NCI-H446 treated with DMSO at 0.1 percent for 48 hours (cell line): ENCODE measurements at regions not wholly inside any gene's neighbourhood (a gene's known extent, or its start where the extent isn't known, plus 50 kb on each side); places are given as distances from the start of the nearest gene placed in this dataset.

Source experiments
- DNase-seq: peaks from one replicate; lab custom pipeline; 2025; lab: John Stamatoyannopoulos, UW

DNA sequence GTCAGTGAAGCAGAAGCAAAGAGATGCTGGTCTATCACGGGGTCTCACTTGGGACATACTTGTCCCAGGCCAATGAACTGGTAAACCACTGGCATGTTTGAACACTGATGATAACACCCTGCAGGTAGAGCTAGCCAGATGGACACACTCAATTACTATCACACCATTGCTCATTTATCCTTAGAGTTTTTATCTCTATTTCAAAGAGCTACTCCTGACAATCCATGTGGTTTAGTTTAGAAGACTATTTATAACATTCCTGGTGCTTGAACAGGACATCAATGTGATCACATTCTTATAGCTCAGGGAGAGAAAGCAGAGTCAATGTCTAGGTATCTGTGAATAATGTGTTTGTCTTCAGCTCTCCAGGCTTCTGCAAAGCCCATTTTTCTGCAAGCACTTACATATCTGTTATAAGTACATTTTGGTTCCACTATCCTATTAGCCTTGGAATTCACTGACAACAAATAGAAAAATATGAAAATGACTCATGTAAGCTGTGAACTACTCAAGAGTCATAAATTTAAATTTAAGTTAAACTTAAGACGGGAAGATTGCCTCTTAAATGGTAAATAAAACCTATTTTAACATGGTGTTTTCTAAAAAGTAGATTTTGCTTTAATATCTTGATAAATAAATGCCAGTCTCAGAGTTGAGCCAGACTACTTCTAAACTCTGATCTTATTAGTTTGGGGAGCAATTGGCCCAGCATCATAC lies 106.7 kb upstream of the MBL2 start:
- no peak for DNase-seq

DNA sequence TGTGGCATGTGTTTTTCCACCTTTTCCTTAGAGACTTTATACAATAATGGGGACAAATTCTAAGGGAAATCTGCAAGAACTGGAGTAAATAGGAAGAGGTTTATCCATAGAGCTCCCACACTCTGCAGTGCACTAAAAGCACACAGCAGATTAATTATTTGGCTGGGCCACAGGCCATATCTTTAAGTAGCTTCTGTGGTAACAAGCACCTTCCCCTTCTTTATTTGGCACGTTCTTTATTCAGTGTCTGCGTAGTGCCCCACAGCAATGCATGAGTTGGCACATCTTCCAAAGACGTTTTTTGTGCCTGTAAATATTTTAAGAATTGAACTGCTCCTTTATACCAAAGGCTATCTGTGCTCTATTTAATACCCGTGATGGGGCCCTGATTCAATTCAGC lies 104.9 kb upstream of the MBL2 start:
- no peak for DNase-seq

GRCh38 chr10:52875336-52875735 lies 102.8 kb upstream of the MBL2 start:
- DNase-seq = no peak

DNA sequence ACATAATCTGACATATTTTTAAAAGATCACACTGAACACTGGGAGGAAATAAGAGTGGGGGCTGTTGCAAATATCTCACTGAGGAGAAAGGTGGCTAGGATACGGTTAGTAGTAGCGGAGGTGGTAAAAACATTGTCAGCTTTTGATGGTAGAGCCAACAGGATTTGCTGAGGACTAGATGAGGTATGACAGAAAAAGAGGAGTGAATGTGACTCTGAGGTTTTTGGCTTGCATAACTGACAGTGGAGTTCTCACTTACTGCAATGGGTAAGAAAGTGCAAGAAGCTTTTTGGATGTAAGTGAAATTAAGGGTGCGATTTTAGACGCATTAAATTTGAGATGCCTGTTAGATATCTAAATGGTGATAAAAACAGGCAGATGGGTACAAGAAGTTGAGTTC lies 102.0 kb upstream of the MBL2 start:
- DNase-seq = no peak

DNA sequence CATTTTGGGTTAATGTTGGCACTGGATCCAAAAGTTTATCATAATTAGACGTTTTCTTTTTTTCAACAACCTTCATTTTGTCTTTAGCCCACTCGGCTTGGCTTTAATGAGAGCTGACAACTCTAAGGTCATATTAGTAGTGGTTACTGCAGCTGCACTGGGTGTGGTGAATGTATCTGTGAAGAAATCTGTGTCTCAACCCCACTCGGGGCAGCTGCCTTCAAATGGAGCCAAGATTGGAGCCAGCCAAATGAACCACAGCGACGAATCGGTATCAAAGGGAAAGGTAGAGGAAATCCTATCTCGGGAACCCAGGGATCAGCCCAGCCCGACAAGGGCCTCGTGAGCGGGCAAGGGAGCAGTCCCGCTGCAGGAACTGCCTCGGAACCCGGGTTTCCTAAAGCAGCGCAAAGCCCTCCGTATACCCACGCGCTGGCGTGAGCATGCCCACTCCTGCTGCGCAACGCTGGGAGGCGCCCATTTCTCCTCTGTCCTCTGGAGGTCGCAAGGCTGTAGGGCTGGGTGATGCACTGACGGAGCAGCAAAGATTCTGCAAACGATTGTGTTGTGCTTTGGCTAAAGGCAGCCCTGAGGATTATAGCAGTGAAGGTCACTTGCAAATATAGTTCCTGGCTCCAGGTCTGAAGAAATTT lies 98.7 kb upstream of the MBL2 start:
- no peak for DNase-seq

DNA sequence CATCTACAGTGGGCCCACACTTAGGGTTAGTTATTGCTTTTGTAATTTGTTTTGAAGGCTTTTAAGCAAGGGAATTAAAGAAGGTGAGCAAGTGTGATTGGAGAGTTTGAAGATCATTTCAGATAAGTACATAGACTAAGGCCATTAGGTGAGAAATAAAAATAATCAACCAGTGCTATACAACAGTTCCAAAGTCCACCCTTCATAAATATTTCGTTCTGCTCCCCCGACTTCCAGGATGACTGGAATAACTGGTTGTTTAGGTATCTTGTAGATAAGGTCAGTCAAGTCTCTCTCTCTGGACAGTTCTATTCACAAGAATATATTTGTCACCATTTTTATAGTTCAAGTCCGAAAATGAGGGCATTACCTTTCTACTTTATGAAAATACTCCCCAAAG lies 98.0 kb upstream of the MBL2 start:
- no peak for DNase-seq

- DNase-seq = no peak
Measured at GRCh38 chr10:52869864-52870263, 97.3 kb upstream of the MBL2 start.

DNA sequence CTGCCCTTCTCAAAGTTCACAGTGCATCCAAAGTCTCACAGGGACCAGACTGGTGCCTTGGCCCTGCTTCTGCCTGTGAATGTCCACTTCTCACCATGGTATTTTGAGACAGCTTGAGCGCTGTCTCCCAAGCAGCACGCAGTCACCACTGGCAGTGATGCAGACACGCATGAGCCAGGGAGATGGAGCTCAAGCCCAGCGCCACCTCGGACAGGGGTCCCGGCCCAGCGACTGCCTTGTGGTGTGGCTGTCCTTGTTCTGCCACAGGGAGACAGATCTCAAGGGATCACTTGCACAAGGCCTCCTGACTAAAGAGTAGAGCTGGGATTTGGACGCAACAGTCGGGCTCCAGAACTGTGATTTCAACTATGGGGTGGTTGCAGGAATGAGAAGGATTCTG lies 92.6 kb upstream of the MBL2 start:
- DNase-seq = no peak

DNA sequence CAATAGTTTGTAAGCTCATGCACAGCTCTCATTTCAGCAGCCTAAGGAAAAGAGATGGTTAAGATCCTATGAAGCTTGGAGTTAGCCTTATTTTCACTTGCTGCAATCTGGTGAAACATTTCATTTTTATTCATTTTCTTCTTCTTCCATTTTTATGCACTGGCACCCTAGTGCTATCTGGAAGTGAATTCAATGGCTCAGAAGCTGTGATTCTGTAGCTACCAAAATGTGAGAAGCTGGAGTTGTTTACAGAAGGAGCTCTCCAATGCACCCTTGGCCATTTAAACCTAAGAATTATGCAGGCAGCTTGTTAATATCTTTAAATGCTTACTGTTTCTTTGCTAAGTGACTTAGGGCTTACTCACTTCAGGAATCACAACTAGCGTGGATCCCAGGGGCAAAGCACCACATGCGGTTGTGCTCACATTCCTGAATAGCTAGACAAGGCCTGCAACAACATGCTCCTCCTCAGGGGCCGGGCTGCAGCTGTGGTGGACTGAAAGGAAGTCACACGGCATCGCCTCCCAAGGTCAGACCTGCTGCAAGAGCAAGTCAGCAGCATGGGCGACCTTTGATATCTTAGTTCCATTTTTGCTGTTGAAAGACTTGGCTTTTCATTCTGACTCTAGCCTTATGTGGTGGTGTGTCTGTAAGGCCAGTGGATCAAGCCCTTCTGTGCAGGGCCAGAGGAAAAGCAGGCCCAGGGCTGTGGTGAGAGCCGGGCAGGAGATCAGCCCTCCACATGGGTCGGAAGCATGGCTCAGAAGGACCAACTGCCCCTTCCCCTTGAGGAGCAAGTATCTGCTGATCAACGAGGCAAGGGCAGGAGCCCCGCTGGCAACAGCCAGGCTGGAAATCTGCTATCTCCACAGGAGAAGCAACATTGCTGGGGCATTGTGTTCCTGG lies 91.9 kb upstream of the MBL2 start:
- DNase-seq = no peak

- no peak for DNase-seq
Measured at GRCh38 chr10:52858722-52859121, 86.1 kb upstream of the MBL2 start.

- no peak for DNase-seq
Measured at GRCh38 chr10:52855546-52856325, 83.2 kb upstream of the MBL2 start.

DNA sequence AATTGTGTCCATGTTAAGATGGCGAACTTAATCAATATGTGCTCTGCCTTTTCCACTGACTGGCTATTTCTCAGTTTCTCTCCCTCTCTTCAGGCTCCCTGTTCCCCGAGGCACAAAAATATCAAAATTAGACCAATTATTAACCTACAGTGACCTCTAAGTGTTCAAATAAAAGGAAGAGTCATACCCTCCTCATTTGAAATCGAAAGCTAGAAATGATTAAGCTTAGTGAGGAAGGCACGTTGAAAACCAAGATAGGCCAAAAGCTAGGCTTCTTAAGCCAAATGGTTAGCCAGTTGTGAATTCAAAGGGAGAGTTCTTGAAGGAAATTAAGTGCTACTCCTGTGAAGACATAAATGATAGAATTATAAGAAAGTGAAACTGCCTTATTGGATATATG lies 81.1 kb upstream of the MBL2 start:
- DNase-seq = no peak

- DNase-seq = no peak
Measured at GRCh38 chr10:52836816-52837215, 64.2 kb upstream of the MBL2 start.
